Neuronal stem cell (in vitro differentiated cells): ENCODE measurements at regions not wholly inside any gene's neighbourhood (a gene's known extent, or its start where the extent isn't known, plus 50 kb on each side); places are given as distances from the start of the nearest gene placed in this dataset.
"Not testable (repeated sequence)": the region's sequence is repeated elsewhere in the genome, so short reads cannot be mapped to it uniquely, and the experiment has no call there.

Source experiments
- DNase-seq: peaks from one replicate; pipeline ENCODE4 v3.0.0-alpha.2; 2013; ENCODE audit warnings: low spot score
- H2AFZ ChIP-seq: one replicate; pipeline ENCODE4 v1.6.1; 2013; ENCODE audit warnings: mild to moderate bottlenecking, low read length, inconsistent platforms
- H2AK5ac ChIP-seq: 2 replicates; pipeline ENCODE4 v1.6.1; 2013; ENCODE audit warnings: low read depth, mild to moderate bottlenecking, inconsistent platforms, low read length, moderate library complexity, mixed read lengths
- H2BK120ac ChIP-seq: 2 replicates; pipeline ENCODE4 v1.6.1; 2013; ENCODE audit warnings: low read depth, mild to moderate bottlenecking, inconsistent platforms, low read length, moderate library complexity, mixed read lengths
- H2BK12ac ChIP-seq: one replicate; pipeline ENCODE4 v1.6.1; 2013; ENCODE audit warnings: low read length, inconsistent platforms
- H2BK15ac ChIP-seq: 2 replicates; pipeline ENCODE4 v1.6.1; 2013; ENCODE audit warnings: mild to moderate bottlenecking, low read length, inconsistent platforms, mixed read lengths
- H2BK5ac ChIP-seq: one replicate; pipeline ENCODE4 v1.6.1; 2013; ENCODE audit warnings: inconsistent platforms, mild to moderate bottlenecking, low read length, moderate library complexity
- H3K14ac ChIP-seq: one replicate; pipeline ENCODE4 v1.6.1; 2013; ENCODE audit warnings: low read length, inconsistent platforms
- H3K18ac ChIP-seq: 2 replicates; pipeline ENCODE4 v1.6.1; 2013; ENCODE audit warnings: low read length, inconsistent platforms
- H3K23ac ChIP-seq: 2 replicates; pipeline ENCODE4 v1.6.1; 2013; ENCODE audit warnings: low read depth, mild to moderate bottlenecking, mixed read lengths, low read length, inconsistent platforms; ENCODE audit not compliant: poor library complexity
- H3K27ac ChIP-seq: replicated peaks from 3 replicates; pipeline ENCODE4 v1.5.1; 2013; ENCODE audit warnings: low read length, inconsistent platforms
- H3K27me3 ChIP-seq, 3 experiments: 2 replicates each; pipeline ENCODE4 v1.6.1; 2013; ENCODE audit warnings: low read length in 3 of 3, mild to moderate bottlenecking in 2 of 3, inconsistent platforms in 1 of 3, low read depth in 1 of 3, mixed read lengths in 1 of 3, moderate library complexity in 1 of 3; ENCODE audit not compliant: control insufficient read depth in 3 of 3, insufficient read depth in 3 of 3
- H3K36me3 ChIP-seq, 2 donors: replicated peaks in 1 of 2; 2 replicates each; pipeline ENCODE4 v1.6.1; 2013; ENCODE audit warnings: low read length in 2 of 2; ENCODE audit not compliant: control insufficient read depth in 2 of 2, insufficient read depth in 2 of 2
- H3K4ac ChIP-seq: 2 replicates; pipeline ENCODE4 v1.6.1; 2013; ENCODE audit warnings: inconsistent platforms, mild to moderate bottlenecking, low read length, moderate library complexity
- H3K4me1 ChIP-seq, 2 donors: 1 replicate in 1 of 2; 2 replicates in 1 of 2; pipeline ENCODE4 v1.6.1; 2013; ENCODE audit warnings: low read length in 2 of 2, low read depth in 1 of 2; ENCODE audit not compliant: control insufficient read depth in 2 of 2, insufficient read depth in 1 of 2
- H3K4me2 ChIP-seq: one replicate; pipeline ENCODE4 v1.6.1; 2013; ENCODE audit warnings: mild to moderate bottlenecking, low read length, inconsistent platforms; ENCODE audit not compliant: insufficient read depth, poor library complexity, severe bottlenecking
- H3K4me3 ChIP-seq, 2 donors: 2 replicates each; pipeline ENCODE4 v1.5.1; 2013; ENCODE audit warnings: low read length in 2 of 2, mild to moderate bottlenecking in 2 of 2, inconsistent platforms in 1 of 2, moderate library complexity in 1 of 2
- H3K79me1 ChIP-seq: one replicate; pipeline ENCODE4 v1.6.1; 2013; ENCODE audit warnings: low read depth, mild to moderate bottlenecking, inconsistent platforms, low read length, moderate library complexity
- H3K9ac ChIP-seq: one replicate; pipeline ENCODE4 v1.6.1; 2013; ENCODE audit warnings: mild to moderate bottlenecking, low read depth, low read length, inconsistent platforms; ENCODE audit not compliant: poor library complexity
- H3K9me3 ChIP-seq, 2 donors: replicated peaks in 1 of 2; 2 replicates each; pipeline versions ENCODE3 to v1.6.1; 2013; ENCODE audit warnings: low read length in 2 of 2, mild to moderate bottlenecking in 2 of 2, inconsistent platforms in 1 of 2, low read depth in 1 of 2, mixed read lengths in 1 of 2, moderate library complexity in 1 of 2; ENCODE audit not compliant: control insufficient read depth in 2 of 2, insufficient read depth in 1 of 2
- H4K8ac ChIP-seq: one replicate; pipeline ENCODE4 v1.6.1; 2013; ENCODE audit warnings: low read depth, mild to moderate bottlenecking, inconsistent platforms, low read length, moderate library complexity
- H4K91ac ChIP-seq: one replicate; pipeline ENCODE4 v1.6.1; 2013; ENCODE audit warnings: low read length, low read depth, mild to moderate bottlenecking, inconsistent platforms; ENCODE audit not compliant: poor library complexity
- WGBS, 2 donors: extraction: QIAGEN DNeasy Blood & Tissue Kit; methylation state at CpG; one replicate each; pipeline ENCODE4 v1.1.7; 2013; ENCODE audit warnings: missing lambda C conversion rate in 2 of 2, mixed read lengths in 1 of 2; ENCODE audit not compliant: insufficient read length in 2 of 2, insufficient replicate concordance in 1 of 2; ENCODE audit errors: extremely low coverage in 2 of 2; 5-methylcytosine and 5-hydroxymethylcytosine counted together

DNA sequence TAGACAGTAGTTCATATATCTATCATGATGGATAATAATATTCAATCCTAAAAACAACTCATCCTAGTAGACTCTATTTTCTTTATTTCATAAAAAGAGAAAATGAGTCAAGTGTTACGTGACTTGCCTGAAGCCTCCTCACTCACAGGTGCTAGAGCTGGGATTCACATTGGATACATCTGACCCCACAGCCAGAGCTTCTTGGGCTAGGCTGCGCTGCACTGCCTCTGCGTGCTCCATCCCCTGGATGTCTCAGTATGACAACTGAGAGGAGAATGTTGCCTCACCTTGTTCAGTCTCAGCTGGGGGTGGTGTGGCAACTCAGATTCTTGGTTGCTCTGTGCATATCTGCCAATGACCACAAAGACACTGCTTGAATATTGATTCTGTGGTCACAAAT, 286.6 kb downstream of the LIG4 start:
- no peak overlapping the region for H3K4ac ChIP-seq
- no peak overlapping the region for H4K91ac ChIP-seq
- no peaks in the 10 kb centered on the region for H3K4me1 ChIP-seq
- H3K9ac ChIP-seq: no peak overlapping the region
- H2BK5ac ChIP-seq: no peak overlapping the region
- H3K4me2 ChIP-seq: no peak overlapping the region
- no peak overlapping the region for H2BK12ac ChIP-seq
- H3K4me3 ChIP-seq: no peak overlapping the region
- no peak overlapping the region for H3K27ac ChIP-seq
- no peak overlapping the region for H2BK120ac ChIP-seq
- no peak overlapping the region for H4K8ac ChIP-seq
- no CpG with 5 or more reads among the region's 3 CpGs for WGBS, 2 donors
- no peak overlapping the region for H2AK5ac ChIP-seq
- H3K27me3 ChIP-seq: no peaks in the 10 kb centered on the region
- H3K23ac ChIP-seq: peak overlapping the region; percentile 68
- H3K36me3 ChIP-seq: no peaks in the 10 kb centered on the region
- H2BK15ac ChIP-seq: no peak overlapping the region
- no peak for DNase-seq
- H3K9me3 ChIP-seq: no peaks in the 10 kb centered on the region
- no peaks in the 10 kb centered on the region for H3K79me1 ChIP-seq
- H3K18ac ChIP-seq: no peak overlapping the region
- H2AFZ ChIP-seq: no peak overlapping the region
- no peak overlapping the region for H3K14ac ChIP-seq

- Histone ChIP-seq H3K36me3 (no peaks in the 10 kb centered on the region), H2BK15ac (no peak overlapping the region), H3K4ac (no peak overlapping the region), H2AK5ac (no peak overlapping the region), H2AFZ (no peak overlapping the region), H4K8ac (no peak overlapping the region), H3K4me3 (no peak overlapping the region), H3K23ac (no peak overlapping the region), H3K79me1 (no peaks in the 10 kb centered on the region), H3K4me2 (no peak overlapping the region), H3K18ac (no peak overlapping the region), H3K27ac (no peak overlapping the region), H4K91ac (no peak overlapping the region), H3K9me3 (no peaks in the 10 kb centered on the region), H3K14ac (no peak overlapping the region), H2BK120ac (no peak overlapping the region), H2BK12ac (no peak overlapping the region), H3K27me3 (no peaks in the 10 kb centered on the region), H3K9ac (no peak overlapping the region), H3K4me1 (no peaks in the 10 kb centered on the region), H2BK5ac (no peak overlapping the region)
- no CpG with 5 or more reads among the region's 4 CpGs for WGBS, 2 donors
- DNase-seq: no peak
Observed at GRCh38 chr13:107927557-107927956, 287.8 kb downstream of the LIG4 start.

DNA sequence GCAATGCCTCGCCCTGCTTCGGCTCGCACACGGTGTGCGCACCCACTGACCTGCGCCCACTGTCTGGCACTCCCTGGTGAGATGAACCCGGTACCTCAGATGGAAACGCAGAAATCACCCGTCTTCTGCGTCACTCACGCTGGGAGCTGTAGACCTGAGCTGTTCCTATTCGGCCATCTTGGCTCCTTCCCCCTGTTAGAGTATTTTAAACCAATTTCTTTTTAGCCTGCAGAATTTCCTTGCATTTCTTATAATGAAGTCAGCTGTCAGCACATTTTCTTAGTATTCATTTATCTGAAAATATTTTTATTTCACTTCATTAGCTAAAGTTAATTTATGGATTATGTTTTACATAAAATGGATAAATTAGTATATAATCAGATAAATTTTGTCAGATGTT, 288.8 kb downstream of the LIG4 start:
- not testable (repeated sequence) for H2BK15ac ChIP-seq, H4K8ac ChIP-seq, H2BK120ac ChIP-seq, H2AK5ac ChIP-seq, H3K36me3 ChIP-seq, H3K79me1 ChIP-seq, H3K14ac ChIP-seq, H4K91ac ChIP-seq, H3K27ac ChIP-seq, H2BK5ac ChIP-seq, H3K4me1 ChIP-seq, H3K4me3 ChIP-seq, H3K4ac ChIP-seq, H2AFZ ChIP-seq, H3K4me2 ChIP-seq, H3K23ac ChIP-seq, H3K27me3 ChIP-seq, H2BK12ac ChIP-seq, H3K18ac ChIP-seq, DNase-seq, H3K9me3 ChIP-seq, H3K9ac ChIP-seq
- no CpG with 5 or more reads among the region's 12 CpGs for WGBS, 2 donors

- H3K9me3 ChIP-seq, H3K36me3 ChIP-seq, H2AFZ ChIP-seq, H3K27me3 ChIP-seq, H2BK120ac ChIP-seq, H3K23ac ChIP-seq, H2BK15ac ChIP-seq, H4K91ac ChIP-seq, H2AK5ac ChIP-seq, H3K79me1 ChIP-seq, H3K18ac ChIP-seq, H2BK5ac ChIP-seq, DNase-seq, H3K4me2 ChIP-seq, H4K8ac ChIP-seq, H3K27ac ChIP-seq, H3K4me1 ChIP-seq, H3K4me3 ChIP-seq, H3K14ac ChIP-seq, H3K4ac ChIP-seq, H3K9ac ChIP-seq, H2BK12ac ChIP-seq: not testable (repeated sequence)
- no CpG with 5 or more reads among the region's 1 CpG for WGBS, 2 donors
Observed at GRCh38 chr13:107916902-107917301, 298.4 kb downstream of the LIG4 start.
